Adrenal gland (tissue), 9 donors: ENCODE measurements at regions not wholly inside any gene's neighbourhood (a gene's known extent, or its start where the extent isn't known, plus 50 kb on each side); places are given as distances from the start of the nearest gene placed in this dataset.
"Not testable (repeated sequence)": the region's sequence is repeated elsewhere in the genome, so short reads cannot be mapped to it uniquely, and the experiment has no call there.

Source experiments
- DNase-seq, 7 donors: peaks; one replicate each; pipeline ENCODE4 v3.0.0-alpha.2; 2019 to 2020
- H3K27ac ChIP-seq, 5 donors: fragments of 200-600 bp; sonication (generic) in 4 of 5; 1 replicate in 3 of 5; 2 replicates in 2 of 5; pipeline versions ENCODE4 v1.5.1 to v1.8.0; 2016 to 2020; ENCODE audit warnings: mild to moderate bottlenecking in 1 of 5
- H3K27me3 ChIP-seq: fragments of 200-600 bp; 2 replicates; pipeline ENCODE4 v1.8.0; 2021
- H3K36me3 ChIP-seq, 2 donors: fragments of 200-600 bp; replicated peaks in 1 of 2; 1 replicate in 1 of 2; 2 replicates in 1 of 2; pipeline versions ENCODE4 v1.5.1 to v1.8.0; 2018 to 2022
- H3K4me1 ChIP-seq, 2 donors: fragments of 200-600 bp; replicated peaks in 1 of 2; 1 replicate in 1 of 2; 2 replicates in 1 of 2; pipeline versions ENCODE4 v1.5.1 to v1.8.0; 2018 to 2021
- H3K4me3 ChIP-seq, 4 donors: fragments of 200-600 bp; sonication (generic) in 3 of 4; one replicate each; pipeline ENCODE4 v1.5.1; 2016 to 2018
- H3K9me3 ChIP-seq, 3 donors: fragments of 200-600 bp; sonication (generic) in 1 of 3; replicated peaks in 1 of 3; 1 replicate in 2 of 3; 2 replicates in 1 of 3; pipeline versions ENCODE4 v1.5.1 to v1.8.0; 2016 to 2021
- POLR2A ChIP-seq, 2 donors: fragments of 450-650 bp; IDR thresholded peaks; one replicate each; pipeline ENCODE4 v1.6.1; 2017; ENCODE audit warnings: antibody characterized with exemption in 2 of 2, mild to moderate bottlenecking in 2 of 2, moderate library complexity in 1 of 2
- WGBS, 4 donors: extraction: QIAGEN DNeasy Blood & Tissue Kit in 2 of 4; methylation state at CpG; one replicate each; pipeline versions ENCODE4 v1.1.5 to v1.1.7; 2013 to 2017; 5-methylcytosine and 5-hydroxymethylcytosine counted together
- intact Hi-C, 2 donors: fragments of 100-400 bp; cut with DNase I; formaldehyde crosslinking; loops; one replicate each; pipeline versions ENCODE4 v1.14.1 to v1.15.0; 2022 to 2023
- TF ChIP-seq, protein P1 (sequence below), 6 experiments: fragments of 450-650 bp in 4 of 6; fragments of 200-600 bp in 2 of 6; sonication (generic) in 1 of 6; IDR thresholded peaks; 1 replicate in 5 of 6; 2 replicates in 1 of 6; pipeline versions ENCODE4 v1.5.1 to v1.8.0; 2016 to 2021; ENCODE audit warnings: antibody characterized with exemption in 6 of 6, mild to moderate bottlenecking in 2 of 6, moderate library complexity in 1 of 6
- donor health status: healthy with polysubstance abuse.
- donor health status: Bipolar disorder and iron deficiency.
- donor health status: DM: yes; HTN: yes; CAD: no.
- donor health status: DM: no; HTN: no; CAD: no.
- donor health status: DM: no; HTN: no; CAD: no.

DNA sequence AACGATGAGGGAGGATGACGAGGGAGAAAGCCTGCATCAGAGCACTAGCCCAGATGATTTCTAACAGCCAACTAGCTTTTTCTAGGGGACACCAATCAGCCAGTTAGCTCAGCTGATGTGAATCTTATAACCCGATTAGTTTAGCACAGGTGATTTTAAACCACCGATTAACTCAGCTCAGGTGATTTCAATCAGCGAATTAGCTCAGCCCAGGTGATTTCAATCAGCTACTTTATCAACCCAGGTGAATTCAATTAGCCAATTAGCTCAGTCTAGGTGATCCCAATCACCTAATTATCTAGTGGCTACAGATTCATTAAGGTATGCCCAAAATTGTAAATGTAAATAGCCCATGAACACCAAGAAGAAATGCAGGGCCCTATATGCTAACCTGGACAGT, 146.9 kb downstream of the ZNF486 start:
- Histone ChIP-seq H3K36me3 (no peaks in the 10 kb centered on the region), H3K4me3 (no peak overlapping the region), H3K9me3 (no peaks in the 10 kb centered on the region), H3K27ac (peak overlapping the region in 1 of 5 donors; percentile 12), H3K4me1 (no peaks in the 10 kb centered on the region), H3K27me3 (no peaks in the 10 kb centered on the region)
- intact Hi-C loops: no loop called here
- no peak for TF ChIP-seq POLR2A (IDR thresholded peaks at IDR 0.05)
- TF ChIP-seq, protein P1, sequence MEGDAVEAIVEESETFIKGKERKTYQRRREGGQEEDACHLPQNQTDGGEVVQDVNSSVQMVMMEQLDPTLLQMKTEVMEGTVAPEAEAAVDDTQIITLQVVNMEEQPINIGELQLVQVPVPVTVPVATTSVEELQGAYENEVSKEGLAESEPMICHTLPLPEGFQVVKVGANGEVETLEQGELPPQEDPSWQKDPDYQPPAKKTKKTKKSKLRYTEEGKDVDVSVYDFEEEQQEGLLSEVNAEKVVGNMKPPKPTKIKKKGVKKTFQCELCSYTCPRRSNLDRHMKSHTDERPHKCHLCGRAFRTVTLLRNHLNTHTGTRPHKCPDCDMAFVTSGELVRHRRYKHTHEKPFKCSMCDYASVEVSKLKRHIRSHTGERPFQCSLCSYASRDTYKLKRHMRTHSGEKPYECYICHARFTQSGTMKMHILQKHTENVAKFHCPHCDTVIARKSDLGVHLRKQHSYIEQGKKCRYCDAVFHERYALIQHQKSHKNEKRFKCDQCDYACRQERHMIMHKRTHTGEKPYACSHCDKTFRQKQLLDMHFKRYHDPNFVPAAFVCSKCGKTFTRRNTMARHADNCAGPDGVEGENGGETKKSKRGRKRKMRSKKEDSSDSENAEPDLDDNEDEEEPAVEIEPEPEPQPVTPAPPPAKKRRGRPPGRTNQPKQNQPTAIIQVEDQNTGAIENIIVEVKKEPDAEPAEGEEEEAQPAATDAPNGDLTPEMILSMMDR (IDR thresholded peaks at IDR 0.05): no peak
- WGBS, 4 donors: 71 to 84% (median 79%) methylated on average over 5 of the region's 5 CpGs
- DNase-seq: no peak

DNA sequence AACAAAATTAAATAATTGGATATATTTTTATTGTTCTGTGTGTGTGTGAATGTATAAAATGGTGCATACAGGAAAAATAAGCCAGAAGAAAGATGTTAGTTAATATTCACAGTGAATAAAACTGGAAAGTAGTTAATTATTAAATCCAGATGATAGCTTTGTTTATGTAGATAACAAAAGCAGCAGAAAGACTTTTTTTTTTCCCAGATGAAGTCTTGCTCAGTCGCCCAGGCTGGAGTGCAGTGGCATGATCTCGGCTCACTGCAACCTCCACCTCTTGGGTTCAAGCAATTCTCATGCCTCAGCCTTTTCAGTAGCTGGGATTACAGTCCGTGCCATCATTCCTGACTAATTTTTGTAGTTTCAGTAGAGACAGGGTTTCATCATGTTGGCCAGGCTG, 140.1 kb downstream of the ZNF486 start:
- H3K4me3 ChIP-seq: no peak overlapping the region
- WGBS, 4 donors: 52 to 75% (median 62%) methylated on average over 3 of the region's 3 CpGs
- no peak for TF ChIP-seq POLR2A (IDR thresholded peaks at IDR 0.05)
- TF ChIP-seq, protein P1 (IDR thresholded peaks at IDR 0.05): no peak
- no peaks in the 10 kb centered on the region for H3K36me3 ChIP-seq
- no peak for DNase-seq
- H3K9me3 ChIP-seq: no peaks in the 10 kb centered on the region
- intact Hi-C loops: no loop called here
- H3K27me3 ChIP-seq: no peaks in the 10 kb centered on the region
- no peak overlapping the region for H3K27ac ChIP-seq
- no peaks in the 10 kb centered on the region for H3K4me1 ChIP-seq

DNA sequence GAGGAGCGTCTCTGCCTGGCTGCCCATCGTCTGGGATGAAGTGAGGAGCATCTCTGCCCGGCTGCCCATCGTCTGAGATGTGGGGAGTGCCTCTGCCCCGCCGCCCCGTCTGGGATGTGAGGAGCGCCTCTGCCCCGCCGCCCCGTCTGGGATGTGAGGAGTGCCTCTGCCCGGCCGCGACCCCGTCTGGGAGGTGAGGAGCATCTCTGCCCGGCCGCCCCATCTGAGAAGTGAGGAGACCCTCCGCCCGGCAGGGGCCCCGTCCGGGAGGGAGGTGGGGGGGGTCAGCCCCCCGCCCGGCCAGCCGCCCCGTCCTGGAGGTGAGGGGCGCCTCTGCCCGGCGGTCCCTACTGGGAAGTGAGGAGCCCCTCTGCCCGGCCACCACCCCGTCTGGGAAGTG, 129.3 kb downstream of the ZNF486 start:
- H3K36me3 ChIP-seq, H3K9me3 ChIP-seq, intact Hi-C loops, H3K4me1 ChIP-seq, H3K27ac ChIP-seq, H3K27me3 ChIP-seq, DNase-seq, H3K4me3 ChIP-seq: not testable (repeated sequence)
- 80 to 93% (median 92%) methylated on average over 1 to 30 of the region's 30 CpGs; no CpG with 5 or more reads in 1 of the 4 donors for WGBS, 4 donors

DNA sequence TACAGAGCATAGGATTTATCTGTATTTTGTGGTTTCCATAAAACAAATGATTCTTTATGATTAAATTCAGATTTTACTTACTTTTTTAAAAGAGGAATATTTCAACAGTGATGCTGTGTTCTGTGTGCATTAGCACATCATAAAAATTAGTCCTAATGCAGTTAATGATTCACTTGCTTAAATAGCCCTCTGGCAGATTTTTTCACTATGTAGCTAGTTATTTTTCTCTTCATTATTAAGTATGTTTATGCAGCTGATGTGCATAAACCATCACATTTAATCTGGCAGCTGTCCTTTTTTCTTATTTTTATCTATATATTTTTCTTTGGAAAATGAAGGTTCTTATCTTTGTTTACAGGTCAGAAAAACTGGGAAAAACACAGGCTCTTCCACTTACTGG, 127.2 kb downstream of the ZNF486 start:
- no peak overlapping the region for H3K4me3 ChIP-seq
- intact Hi-C loops: no loop called here
- no peak for TF ChIP-seq POLR2A (IDR thresholded peaks at IDR 0.05)
- TF ChIP-seq, protein P1 (IDR thresholded peaks at IDR 0.05): no peak
- no peak for DNase-seq
- H3K27me3 ChIP-seq: no peaks in the 10 kb centered on the region
- no peaks in the 10 kb centered on the region for H3K36me3 ChIP-seq
- H3K4me1 ChIP-seq: no peaks in the 10 kb centered on the region
- no peak overlapping the region for H3K27ac ChIP-seq
- no peaks in the 10 kb centered on the region for H3K9me3 ChIP-seq

DNA sequence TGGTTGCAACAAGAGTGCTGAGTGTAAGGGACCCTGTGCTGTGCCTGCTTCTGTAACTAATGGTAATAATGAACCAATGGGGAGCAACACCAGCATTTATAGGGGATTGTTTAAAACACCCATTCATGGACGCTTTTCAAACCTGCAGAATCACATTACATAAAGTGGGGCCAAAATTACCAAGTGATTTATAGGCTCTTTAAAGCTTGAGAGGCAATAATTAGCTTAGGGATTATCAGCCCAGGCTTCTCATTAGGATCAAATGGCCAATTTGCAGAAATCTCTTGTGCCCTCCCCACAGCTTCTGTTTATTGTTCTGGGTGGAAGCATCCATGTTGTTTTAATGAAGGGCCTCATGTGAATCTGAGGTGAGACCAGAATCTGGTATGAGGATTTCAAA, 125.5 kb downstream of the ZNF486 start:
- H3K4me1 ChIP-seq, H3K4me3 ChIP-seq, H3K27ac ChIP-seq, H3K27me3 ChIP-seq, DNase-seq, H3K36me3 ChIP-seq, H3K9me3 ChIP-seq, intact Hi-C loops: not testable (repeated sequence)
- 64 to 81% (median 75%) methylated on average over 1 of the region's 1 CpG for WGBS, 4 donors
